ENCODE measurements at regions not wholly inside any gene's neighbourhood (a gene's known extent, or its start where the extent isn't known, plus 50 kb on each side); places are given as distances from the start of the nearest gene placed in this dataset.

GRCh38 chr6:126110512-126111270, 124.4 kb downstream of the TRMT11 start:
- no peak for TF ChIP-seq CTCF (IDR thresholded peaks at IDR 0.05; ENCODE audit: low read length)
- TF ChIP-seq EZH2 (optimal IDR thresholded peaks at IDR 0.05; ENCODE audit: low read depth, low read length): no peak
- TF ChIP-seq EZH2phosphoT487 (IDR thresholded peaks at IDR 0.05; ENCODE audit: low read length): no peak
